Activated CD8-positive, alpha-beta memory T cell treated with anti-CD3 and anti-CD28 coated beads, Interleukin-2, amount 50 U/mL, for 24 hours (primary cell): ENCODE measurements at regions not wholly inside any gene's neighbourhood (a gene's known extent, or its start where the extent isn't known, plus 50 kb on each side); places are given as distances from the start of the nearest gene placed in this dataset.

Experiments
- DNase-seq: peaks from one replicate; pipeline ENCODE4 v3.0.0-alpha.2; 2020; ENCODE audit errors: extremely low read depth

DNA sequence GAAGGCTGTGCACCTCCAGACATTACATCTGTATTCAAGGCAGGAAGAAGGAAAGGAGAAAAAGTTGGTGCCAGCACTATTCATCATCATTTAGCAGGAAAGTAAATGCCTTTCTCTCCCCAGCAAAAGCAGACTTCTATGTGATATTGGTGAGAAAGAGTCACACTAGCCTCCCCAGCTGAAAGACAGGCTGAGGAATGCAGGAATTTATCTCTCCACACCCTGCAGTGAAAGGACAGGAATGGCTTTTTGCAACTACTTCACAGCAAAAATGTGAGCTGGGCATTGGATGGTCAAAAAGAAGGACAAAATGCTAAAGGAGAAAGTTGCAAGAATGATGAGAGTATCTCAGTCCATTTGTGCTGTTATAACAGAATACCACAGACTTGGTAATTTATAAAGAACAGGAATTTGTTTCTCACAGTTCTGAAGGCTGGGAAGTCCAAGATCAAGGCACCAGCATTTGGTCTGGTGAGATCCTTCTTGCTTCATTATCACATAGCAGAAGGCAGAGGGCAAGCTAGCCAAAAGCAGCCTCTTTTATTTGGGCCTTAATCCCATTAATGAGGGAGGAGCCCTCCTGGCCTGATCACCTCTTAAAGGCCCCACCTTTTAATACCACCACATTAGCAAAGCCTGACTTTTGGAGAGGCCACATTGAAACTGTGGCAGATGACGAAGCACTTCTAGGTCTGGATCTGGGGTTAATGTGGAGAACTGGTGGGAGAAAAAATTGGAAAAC is 388.1 kb upstream of the SLC14A2 start:
- DNase-seq: no peak

GRCh38 chr18:45228796-45229388 is 386.4 kb upstream of the SLC14A2 start:
- no peak for DNase-seq

GRCh38 chr18:45231617-45232016 is 383.7 kb upstream of the SLC14A2 start:
- no peak for DNase-seq

DNA sequence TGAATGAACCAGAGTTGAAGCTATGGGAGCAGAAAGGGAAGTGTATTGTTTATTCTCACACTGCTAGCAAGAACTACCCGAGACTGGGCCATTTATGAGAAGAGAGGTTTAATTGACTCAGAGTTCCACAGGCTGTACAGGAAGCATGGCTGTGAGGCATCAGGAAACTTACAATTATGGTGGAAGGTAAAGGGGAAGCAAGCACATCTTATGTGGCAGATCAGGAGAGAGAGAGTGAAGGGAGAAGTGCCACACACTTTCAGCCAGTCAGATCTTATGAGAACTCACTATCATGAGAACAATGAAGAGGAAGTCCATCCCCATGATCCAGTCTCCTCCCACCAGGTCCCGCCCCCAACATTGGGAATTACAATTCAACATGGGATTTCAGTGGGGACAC is 383.2 kb upstream of the SLC14A2 start:
- DNase-seq: no peak

DNA sequence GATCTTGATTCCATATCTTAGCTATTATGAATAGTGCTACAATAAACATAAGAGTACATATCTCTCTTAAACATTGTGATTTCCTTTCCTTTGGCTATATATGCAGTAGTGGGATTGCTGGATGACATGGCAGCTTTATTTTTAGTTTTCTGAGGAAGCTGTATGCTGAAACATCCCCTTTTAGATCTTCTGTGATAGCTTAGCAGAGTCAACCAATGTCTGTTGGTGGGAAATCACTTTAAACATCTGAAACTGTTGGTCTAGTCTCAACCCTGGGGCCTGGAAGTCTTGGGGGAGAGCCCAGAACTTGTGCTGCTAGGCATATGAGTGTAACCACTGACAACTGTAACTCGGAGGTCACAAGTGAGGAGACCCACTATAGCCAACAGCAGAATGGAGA is 378.6 kb upstream of the SLC14A2 start:
- no peak for DNase-seq

DNA sequence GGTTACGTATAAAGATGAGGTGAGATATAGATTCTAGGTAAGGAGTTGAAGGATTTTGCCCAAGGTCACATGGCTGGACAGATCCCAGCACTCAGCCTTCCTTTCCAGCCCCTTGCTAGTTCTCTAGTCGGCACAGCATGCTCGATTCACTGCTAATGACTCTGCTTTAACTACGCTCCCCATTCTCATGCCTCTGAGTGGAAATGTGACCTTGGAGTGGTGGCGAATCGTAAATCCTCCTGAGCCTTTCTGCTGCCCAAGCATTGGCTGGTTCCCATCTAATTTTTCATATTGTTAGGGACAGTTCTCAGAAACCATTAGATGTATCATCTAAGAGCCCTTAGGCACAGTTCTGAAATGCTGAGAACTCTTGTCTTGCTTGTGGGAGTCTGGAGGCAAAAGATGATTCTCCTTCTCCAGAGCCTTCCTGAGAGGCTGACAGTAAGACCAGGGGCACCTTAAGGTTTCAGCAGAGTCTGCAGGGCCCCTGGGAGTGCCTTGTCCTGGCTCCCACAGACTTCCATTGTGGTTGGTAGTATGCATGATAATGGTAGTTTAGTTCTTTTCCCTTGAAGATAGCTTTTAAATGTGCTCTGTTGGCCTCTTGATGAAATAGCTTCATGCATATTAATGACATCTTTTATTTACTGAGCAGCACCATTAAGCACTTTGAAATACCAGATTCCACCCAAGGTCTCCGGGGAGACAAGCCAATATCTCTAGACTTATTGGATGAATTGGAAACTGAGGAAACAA is 377.8 kb upstream of the SLC14A2 start:
- DNase-seq: no peak

- DNase-seq: no peak
These were observed 374.0 kb upstream of the SLC14A2 start for GRCh38 chr18:45241271-45241670.

DNA sequence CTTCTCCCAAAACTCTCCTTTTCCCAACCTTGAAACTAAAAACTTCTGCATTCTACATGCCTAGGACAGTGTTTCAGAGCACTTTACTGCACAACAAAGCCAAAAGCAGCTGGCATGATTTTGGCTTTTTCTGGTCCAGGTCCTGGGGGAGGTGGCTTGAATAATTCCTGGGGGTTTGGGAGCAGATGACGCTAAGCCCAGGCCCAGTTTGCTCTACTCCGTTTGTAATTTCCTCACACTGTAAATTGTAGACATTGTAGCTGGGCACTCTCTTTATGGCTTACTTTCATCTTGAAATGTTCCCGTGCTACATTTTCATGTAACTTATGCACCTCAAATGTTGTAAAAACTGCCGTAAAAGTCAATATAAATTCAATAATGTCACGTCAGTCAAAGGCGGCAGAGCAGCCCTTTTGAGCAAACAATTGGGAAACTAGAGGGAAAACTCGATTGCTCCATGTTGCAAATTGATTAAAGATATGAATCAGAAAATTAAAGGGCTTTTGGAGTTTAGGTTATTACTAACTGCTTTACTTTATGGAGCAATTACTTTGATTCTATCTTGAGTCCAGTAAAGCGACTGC is 373.2 kb upstream of the SLC14A2 start:
- no peak for DNase-seq

GRCh38 chr18:45243340-45244110 is 371.8 kb upstream of the SLC14A2 start:
- DNase-seq: no peak

GRCh38 chr18:45245091-45245511 is 370.2 kb upstream of the SLC14A2 start:
- no peak for DNase-seq

- no peak for DNase-seq
These were observed 366.9 kb upstream of the SLC14A2 start for GRCh38 chr18:45248240-45248903.

GRCh38 chr18:45249246-45249661 is 366.0 kb upstream of the SLC14A2 start:
- DNase-seq: no peak

DNA sequence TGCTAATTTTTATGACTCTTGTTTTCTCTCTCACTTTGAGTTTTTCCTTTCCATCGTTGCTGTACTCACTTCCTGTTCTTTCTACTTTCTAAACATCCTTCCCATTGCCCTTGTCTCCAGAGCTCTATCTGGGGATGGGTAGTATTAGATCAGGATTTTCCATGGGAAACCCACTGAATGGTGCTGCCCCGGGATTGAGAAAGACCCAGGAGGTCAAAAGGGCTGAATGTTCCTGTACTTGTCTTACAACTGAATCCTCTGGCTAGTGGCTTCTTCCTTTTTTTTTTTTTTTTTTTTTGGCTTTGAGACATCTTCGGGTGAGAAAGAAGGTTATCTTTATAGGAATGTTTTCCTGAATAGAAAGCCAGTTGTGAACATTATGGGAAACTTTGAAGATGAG is 364.8 kb upstream of the SLC14A2 start:
- DNase-seq: no peak

DNA sequence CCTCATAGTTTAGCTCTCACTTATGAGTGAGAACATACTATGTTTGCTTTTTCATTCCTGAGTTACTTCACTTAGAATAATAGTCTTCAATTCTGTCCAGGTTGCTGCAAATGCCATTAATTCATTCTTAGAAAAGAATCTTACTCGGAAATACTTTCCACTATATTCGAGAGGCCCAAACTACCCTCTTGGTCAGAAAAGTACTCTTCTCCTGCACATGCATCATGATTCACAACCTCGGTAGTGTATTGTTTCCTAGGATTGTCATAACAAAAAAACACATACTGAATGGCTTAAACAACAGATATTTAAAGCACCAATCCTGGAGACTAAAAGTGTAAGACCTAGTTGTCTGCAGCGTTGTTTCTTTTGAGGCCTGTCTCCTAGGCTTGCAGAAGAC is 364.0 kb upstream of the SLC14A2 start:
- DNase-seq: no peak

- no peak for DNase-seq
These were observed 362.8 kb upstream of the SLC14A2 start for GRCh38 chr18:45252474-45252873.

GRCh38 chr18:45253056-45253565 is 362.2 kb upstream of the SLC14A2 start:
- DNase-seq: no peak

DNA sequence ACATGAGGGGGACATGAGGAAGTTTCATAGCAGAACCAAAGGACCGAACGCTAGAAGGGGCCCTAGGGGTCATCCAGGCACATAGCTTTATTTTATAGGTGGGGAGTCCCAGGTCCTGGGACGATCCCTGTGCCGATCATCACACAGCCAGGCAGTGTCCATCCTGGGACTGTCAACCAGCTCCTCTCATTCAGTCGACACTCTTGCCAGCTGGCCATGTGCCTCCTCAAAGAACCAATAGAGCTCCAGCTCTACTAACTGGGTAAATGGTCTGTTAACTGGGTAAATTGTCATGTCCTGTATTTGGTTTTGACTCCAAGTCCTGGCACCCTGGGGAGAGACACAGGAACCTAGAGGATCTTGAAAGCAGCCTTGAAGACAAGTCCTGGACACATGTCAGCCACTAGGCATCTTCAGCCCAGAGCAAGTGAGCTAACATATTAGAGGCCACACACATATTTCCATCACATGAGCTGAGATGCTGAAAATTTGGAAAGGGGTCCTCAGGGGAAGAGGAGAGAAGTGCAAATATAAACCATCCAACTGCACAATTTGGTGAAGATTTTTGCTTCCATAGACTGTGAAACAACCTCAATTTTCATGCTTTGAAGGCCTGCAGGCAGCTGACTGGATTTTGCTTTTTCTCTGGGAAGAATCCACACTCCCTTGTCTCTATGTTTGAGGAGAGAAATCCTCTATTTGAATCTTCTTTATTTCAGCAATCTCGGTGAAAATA is 361.1 kb upstream of the SLC14A2 start:
- DNase-seq: no peak

DNA sequence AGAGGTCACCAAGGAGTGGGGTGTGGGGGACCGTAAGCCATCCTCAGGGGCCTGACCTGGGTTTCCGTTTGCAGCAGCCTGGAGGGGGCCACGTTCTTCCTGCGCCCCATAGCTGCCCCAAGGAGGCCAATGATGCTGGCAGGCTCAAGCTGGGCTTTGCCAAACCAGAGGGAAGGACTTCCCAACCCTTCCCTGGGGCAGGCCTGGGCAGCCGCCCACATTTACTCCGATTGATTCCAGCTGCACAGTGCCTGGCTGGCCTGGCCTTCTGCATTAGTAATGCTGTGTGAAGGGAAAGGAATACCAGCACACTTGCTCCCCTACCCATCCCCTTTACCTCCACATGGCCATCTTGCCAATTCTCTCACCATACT is 360.6 kb upstream of the SLC14A2 start:
- DNase-seq: no peak

- DNase-seq: no peak
These were observed 359.9 kb upstream of the SLC14A2 start for GRCh38 chr18:45255197-45255890.

DNA sequence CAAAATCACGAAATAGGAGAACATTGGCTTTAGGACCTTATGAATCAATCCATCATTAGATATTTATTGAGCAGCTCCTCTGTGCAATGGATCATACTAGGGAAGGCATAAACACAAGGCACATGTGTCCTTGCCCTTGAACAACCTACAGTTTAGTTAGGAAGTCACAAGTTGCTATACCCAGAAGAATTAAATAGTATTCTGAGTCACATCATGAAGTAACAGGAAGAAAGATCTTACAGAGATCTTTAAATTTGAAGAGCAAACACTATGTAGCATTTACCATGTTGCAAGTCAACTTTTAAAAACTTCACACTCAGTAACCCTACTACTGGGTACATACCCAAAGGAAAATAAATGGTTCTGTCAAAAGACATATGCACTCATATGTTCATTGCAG is 355.2 kb upstream of the SLC14A2 start:
- no peak for DNase-seq
